KMS-11 (cell line): ENCODE measurements at regions not wholly inside any gene's neighbourhood (a gene's known extent, or its start where the extent isn't known, plus 50 kb on each side); places are given as distances from the start of the nearest gene placed in this dataset.

Source experiments
- H2AFZ ChIP-seq: fragments of 200-600 bp; sonication (generic); 2 replicates; pipeline ENCODE4 v1.6.1; 2016; ENCODE audit warnings: antibody characterized with exemption, mixed run types, low read depth
- H3K27ac ChIP-seq: fragments of 200-600 bp; sonication (generic); 2 replicates; pipeline ENCODE4 v1.6.1; 2016; ENCODE audit warnings: mild to moderate bottlenecking, mixed run types
- H3K27me3 ChIP-seq: fragments of 200-600 bp; sonication (generic); 2 replicates; pipeline ENCODE4 v1.6.1; 2017; ENCODE audit warnings: mild to moderate bottlenecking, low read depth, mixed run types, moderate library complexity; ENCODE audit not compliant: insufficient read depth
- H3K36me3 ChIP-seq: fragments of 200-600 bp; sonication (generic); 2 replicates; pipeline ENCODE4 v1.6.1; 2017; ENCODE audit warnings: mild to moderate bottlenecking, mixed run types; ENCODE audit not compliant: insufficient read depth
- H3K4me1 ChIP-seq: fragments of 200-600 bp; sonication (generic); 2 replicates; pipeline ENCODE4 v1.6.1; 2016; ENCODE audit warnings: mild to moderate bottlenecking, low read depth, mixed run types; ENCODE audit not compliant: poor library complexity, severe bottlenecking
- H3K4me2 ChIP-seq: fragments of 200-600 bp; sonication (generic); 2 replicates; pipeline ENCODE4 v1.7.0; 2016; ENCODE audit warnings: mild to moderate bottlenecking, mixed run types
- H3K4me3 ChIP-seq: fragments of 200-600 bp; sonication (generic); IDR thresholded peaks from 2 replicates; pipeline ENCODE4 v1.6.1; 2017; ENCODE audit warnings: low read depth, low read length, mixed read lengths; ENCODE audit not compliant: insufficient read depth
- H3K79me2 ChIP-seq: fragments of 200-600 bp; sonication (generic); 2 replicates; pipeline ENCODE4 v1.6.1; 2016; ENCODE audit warnings: low read depth, mixed run types; ENCODE audit not compliant: insufficient read depth
- H3K9ac ChIP-seq: fragments of 200-600 bp; sonication (generic); 2 replicates; pipeline ENCODE4 v1.6.1; 2016; ENCODE audit warnings: mild to moderate bottlenecking, mixed run types
- H4K20me1 ChIP-seq: fragments of 200-600 bp; sonication (generic); 2 replicates; pipeline ENCODE4 v1.6.1; 2016; ENCODE audit warnings: mild to moderate bottlenecking, mixed run types; ENCODE audit not compliant: insufficient read depth
- CTCF ChIP-seq: fragments of 200-600 bp; sonication (generic); conservative IDR thresholded peaks from 2 replicates; pipeline ENCODE4 v1.6.1; 2017; ENCODE audit warnings: low read depth, mild to moderate bottlenecking, antibody characterized with exemption, low read length, moderate library complexity, mixed read lengths

- no peak overlapping the region for H3K4me3 ChIP-seq
These were observed 264.2 kb downstream of the LNPK start for GRCh38 chr2:175737722-175738361.

GRCh38 chr2:175734686-175735085, 267.4 kb downstream of the LNPK start:
- Histone ChIP-seq H4K20me1 (no peaks in the 10 kb centered on the region), H3K4me2 (no peak overlapping the region), H3K79me2 (no peaks in the 10 kb centered on the region), H2AFZ (no peak overlapping the region), H3K27ac (no peak overlapping the region), H3K4me1 (no peaks in the 10 kb centered on the region), H3K9ac (no peak overlapping the region), H3K36me3 (no peaks in the 10 kb centered on the region), H3K4me3 (no peak overlapping the region), H3K27me3 (no peaks in the 10 kb centered on the region)
- no peak for TF ChIP-seq CTCF

More at GRCh38 chr2:175737722-175738361, 264.2 kb downstream of the LNPK start:
- Histone ChIP-seq H3K79me2 (no peaks in the 10 kb centered on the region), H3K4me2 (no peak overlapping the region), H3K27me3 (no peaks in the 10 kb centered on the region), H4K20me1 (no peaks in the 10 kb centered on the region), H3K4me1 (no peaks in the 10 kb centered on the region), H3K36me3 (no peaks in the 10 kb centered on the region), H3K27ac (no peak overlapping the region), H2AFZ (no peak overlapping the region), H3K9ac (no peak overlapping the region)
- TF ChIP-seq CTCF = no peak

- no peaks in the 10 kb centered on the region for H3K4me1 ChIP-seq
- no peak overlapping the region for H3K27ac ChIP-seq
- no peaks in the 10 kb centered on the region for H3K27me3 ChIP-seq
- no peak overlapping the region for H3K4me3 ChIP-seq
- no peaks in the 10 kb centered on the region for H3K79me2 ChIP-seq
- no peaks in the 10 kb centered on the region for H3K36me3 ChIP-seq
- H4K20me1 ChIP-seq = no peaks in the 10 kb centered on the region
- no peak overlapping the region for H3K4me2 ChIP-seq
- no peak for TF ChIP-seq CTCF
- no peak overlapping the region for H3K9ac ChIP-seq
- H2AFZ ChIP-seq = no peak overlapping the region
These were observed 269.5 kb downstream of the LNPK start for GRCh38 chr2:175732531-175732930.

GRCh38 chr2:175730050-175730449, 272.0 kb downstream of the LNPK start:
- Histone ChIP-seq H3K4me2 (no peak overlapping the region), H2AFZ (no peak overlapping the region), H3K9ac (no peak overlapping the region), H3K36me3 (no peaks in the 10 kb centered on the region), H4K20me1 (no peaks in the 10 kb centered on the region), H3K4me3 (no peak overlapping the region), H3K27ac (no peak overlapping the region), H3K27me3 (no peaks in the 10 kb centered on the region), H3K4me1 (no peaks in the 10 kb centered on the region), H3K79me2 (no peaks in the 10 kb centered on the region)
- no peak for TF ChIP-seq CTCF
